ENCODE measurements at regions not wholly inside any gene's neighbourhood (a gene's known extent, or its start where the extent isn't known, plus 50 kb on each side); places are given as distances from the start of the nearest gene placed in this dataset.

GRCh38 chr6:90983462-90983861, 396.6 kb upstream of the MAP3K7 start:
- DNase-seq: no peak

GRCh38 chr6:90982581-90982980, 395.7 kb upstream of the MAP3K7 start:
- DNase-seq: no peak

DNA sequence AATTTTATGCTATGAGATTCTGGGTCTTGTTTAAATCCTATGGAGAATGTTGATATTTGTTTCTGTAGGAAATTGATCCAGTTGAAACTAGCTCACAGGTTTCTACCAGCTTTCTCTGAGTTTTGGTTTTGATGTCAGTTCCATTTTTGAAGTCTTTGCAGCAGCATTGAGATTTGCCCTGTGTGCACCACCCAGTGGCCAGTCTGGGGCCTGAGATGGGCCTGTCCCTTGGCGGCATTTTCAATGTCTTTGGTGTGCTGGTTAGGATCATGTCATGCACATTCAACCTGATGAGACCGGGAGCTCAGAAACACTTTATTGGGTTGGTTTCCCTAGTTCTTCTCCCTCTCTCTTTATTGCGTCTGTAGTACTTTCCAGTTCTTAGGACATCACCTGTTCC, 395.2 kb upstream of the MAP3K7 start:
- DNase-seq: no peak

DNA sequence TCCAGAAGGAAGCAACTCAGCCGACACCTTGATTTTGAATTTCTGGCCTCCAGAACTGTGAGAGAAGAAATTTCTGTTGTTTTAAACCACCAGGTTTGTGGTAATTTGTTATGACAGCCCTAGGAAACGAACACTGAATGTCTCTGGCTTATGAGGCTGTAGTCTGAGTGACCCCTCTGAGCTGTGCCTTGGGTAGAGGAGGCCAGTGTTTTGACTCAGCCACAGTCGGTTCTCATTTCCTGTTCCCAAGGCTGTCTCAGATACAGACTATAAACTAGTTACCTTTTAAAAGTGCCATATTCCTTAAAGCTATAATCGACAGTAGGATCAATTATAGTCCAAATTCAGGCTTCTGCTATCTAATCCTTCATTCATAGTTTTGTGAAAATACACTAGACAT, 391.2 kb upstream of the MAP3K7 start:
- DNase-seq: no peak

- DNase-seq: no peak
These were observed 390.6 kb upstream of the MAP3K7 start for GRCh38 chr6:90977513-90977912.

GRCh38 chr6:90976341-90976740, 389.5 kb upstream of the MAP3K7 start:
- no peak for DNase-seq

DNA sequence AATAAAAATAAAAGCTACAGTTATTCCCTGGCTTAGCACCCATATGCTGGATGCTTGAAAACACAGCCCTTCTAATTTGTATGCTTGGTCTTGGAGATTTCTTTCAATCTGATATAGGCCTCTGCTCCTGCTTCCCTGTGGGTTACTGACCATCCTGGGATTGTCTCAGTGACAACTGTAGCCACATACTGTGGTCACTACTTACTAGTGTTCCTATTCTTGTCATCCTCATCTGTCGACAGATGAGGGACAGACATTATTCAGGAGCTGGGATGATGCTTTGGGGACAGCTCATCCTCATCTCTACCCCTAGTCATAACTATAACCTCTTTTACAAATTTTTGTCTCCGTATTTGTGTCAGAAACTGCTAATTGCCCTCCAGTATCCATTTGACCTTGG, 388.9 kb upstream of the MAP3K7 start:
- DNase-seq: no peak

DNA sequence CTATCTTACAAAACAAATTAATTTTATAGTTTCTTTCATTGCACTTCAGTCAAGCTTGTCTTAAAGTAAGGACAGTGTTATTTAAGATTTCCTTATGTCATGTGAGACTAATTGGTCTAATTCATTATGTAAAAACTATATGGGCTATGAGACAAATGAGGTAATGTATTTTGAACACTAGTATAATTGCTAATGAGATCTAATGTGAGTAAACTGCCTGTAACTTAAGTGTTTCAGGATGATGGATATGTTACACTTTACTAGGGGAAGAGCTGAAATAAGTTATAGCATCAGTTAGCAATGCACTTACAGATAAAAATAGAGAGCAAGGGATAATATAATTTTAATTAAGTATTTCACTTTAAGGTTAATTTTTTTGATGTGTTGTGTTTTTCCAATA, 386.3 kb upstream of the MAP3K7 start:
- DNase-seq: no peak

GRCh38 chr6:90970672-90971071, 383.8 kb upstream of the MAP3K7 start:
- DNase-seq: no peak

- DNase-seq: no peak
These were observed 380.6 kb upstream of the MAP3K7 start for GRCh38 chr6:90967471-90967870.

- DNase-seq: no peak
These were observed 373.5 kb upstream of the MAP3K7 start for GRCh38 chr6:90960324-90960723.

- DNase-seq: no peak
These were observed 368.4 kb upstream of the MAP3K7 start for GRCh38 chr6:90955246-90955645.

DNA sequence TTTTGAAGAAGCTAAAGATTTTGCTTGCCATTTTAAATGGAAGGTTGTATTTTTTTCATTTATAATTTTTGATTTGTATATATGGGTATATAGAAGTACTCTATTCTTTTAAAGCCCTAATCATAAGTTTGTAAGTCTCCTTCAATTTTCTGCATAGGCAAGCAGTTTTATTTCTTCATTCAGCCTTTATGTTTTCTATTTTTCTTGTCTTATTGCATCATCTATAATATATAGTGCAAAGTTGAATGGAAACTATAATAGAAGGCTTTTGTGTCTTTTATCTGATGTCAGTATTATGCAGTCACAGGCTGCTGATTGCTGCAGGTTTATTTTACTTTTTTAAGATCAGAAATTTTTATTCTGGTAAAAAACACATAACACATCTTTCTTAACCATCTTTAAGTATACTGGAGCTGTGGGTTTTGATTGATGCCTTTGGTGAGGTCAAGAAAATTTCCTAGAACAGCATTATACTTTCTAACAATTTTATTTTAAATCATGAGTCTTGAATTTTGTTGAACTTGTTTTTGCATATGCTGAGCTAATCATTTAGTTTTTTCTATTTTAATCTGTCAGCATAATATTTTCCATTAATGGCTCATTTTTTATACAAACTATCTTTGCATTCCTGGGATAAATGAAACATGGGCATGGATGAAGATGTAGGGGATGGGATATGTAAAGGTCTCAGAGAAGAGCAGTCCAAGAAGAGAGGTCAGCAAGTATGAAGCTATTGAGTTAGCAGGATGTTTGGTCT, 366.7 kb upstream of the MAP3K7 start:
- no peak for DNase-seq

DNA sequence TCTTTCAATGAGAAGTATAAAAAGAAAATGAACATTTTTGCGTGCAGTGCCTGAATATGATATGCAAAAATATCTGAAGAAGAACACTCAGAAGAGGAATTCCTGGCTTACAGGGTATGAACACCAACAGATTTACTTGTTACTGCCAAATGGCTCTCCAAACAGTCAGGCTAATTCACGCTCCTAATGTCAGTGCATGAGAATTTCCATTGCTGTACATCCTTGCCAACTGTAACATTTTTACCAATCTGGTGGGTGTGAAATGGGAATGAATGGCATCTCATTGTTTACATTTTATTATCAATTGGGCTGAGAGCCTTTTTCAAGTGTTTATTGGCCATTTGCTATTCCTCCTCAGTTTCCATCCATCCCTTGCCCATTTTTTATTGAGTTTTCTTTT, 365.3 kb upstream of the MAP3K7 start:
- DNase-seq: no peak

GRCh38 chr6:90948540-90948939, 361.7 kb upstream of the MAP3K7 start:
- DNase-seq: no peak

DNA sequence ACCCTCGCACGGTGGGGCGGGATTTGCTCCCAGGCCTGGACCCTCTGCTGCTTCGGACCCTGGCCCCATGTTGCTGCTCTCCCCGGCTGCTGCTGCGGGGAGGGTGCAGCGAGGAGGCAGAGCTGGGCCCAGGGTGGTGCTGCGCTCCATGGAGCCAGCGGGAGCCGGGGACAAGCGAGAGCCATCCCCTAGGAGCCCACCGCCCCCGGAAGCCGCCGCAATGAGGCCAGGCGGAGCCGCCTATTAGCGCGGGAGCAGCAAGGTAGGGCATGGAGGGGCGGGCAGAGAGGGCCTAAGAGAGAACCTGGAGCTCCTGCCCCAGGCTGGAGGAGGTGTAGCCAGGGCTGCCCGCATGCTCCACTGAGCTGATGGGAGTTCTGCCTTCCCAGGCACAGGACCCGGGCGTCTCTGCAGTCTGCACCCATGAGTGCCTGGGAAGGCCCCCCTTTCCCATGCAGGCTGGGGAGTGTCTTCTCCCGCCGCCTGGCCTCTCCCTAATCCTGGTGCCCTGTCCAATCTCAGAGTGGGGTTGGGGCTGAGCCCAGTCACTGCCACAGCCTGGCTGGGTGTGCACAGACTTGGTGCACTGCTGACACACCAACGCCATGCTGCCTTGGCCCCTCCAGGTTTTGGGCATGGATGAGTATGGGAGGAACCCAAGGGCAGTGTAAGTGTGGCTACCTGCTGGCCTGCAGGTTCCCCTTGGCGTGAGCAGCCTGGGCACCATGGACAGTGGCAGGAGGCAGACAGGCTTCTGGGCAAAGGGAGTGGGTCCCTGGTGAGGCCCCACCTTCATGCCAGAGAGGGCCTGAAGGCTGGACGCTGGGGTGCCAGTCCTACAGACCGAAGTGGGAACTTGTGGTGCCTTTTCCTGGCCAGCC, 360.6 kb upstream of the MAP3K7 start:
- no peak for DNase-seq

DNA sequence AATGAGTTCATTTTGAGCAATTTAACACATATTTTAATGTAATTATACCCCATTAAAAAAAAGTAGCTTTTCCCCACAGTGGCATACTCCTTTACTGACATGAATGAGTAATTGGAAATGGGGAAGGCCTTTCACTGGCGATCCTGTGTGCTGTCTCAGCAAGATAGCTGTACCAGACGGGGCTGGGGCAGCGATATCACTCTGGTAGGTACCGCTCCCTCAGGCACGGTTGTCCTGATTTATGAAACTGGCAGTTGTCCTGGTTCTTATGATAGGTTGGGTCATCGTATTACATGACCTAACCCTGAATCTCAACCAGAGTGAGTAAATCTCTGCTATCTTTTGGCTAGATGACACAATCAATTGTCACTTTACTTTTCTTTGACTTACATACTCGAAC, 355.0 kb upstream of the MAP3K7 start:
- DNase-seq: no peak

GRCh38 chr6:90940812-90941481, 354.1 kb upstream of the MAP3K7 start:
- DNase-seq: peak; percentile 66

- no peak for DNase-seq
These were observed 353.0 kb upstream of the MAP3K7 start for GRCh38 chr6:90939906-90940305.

DNA sequence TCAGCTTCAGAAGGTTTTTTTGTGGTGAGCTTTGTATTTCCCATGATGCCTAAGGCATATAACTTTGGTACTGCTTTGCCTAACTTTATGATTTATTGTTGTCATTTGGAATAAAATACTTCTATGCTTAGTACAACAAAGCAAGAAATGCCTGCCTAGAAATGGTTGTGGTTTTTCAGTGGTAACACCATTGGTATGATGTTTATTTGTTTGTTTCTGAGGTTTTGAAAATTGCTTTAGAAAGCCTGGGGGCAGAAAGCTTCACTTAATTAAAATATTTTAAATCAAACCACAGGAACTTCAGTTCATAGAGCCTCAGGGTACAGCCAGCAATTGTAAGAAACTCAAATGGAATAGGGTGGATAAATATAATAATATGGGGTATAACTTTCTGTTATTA, 351.2 kb upstream of the MAP3K7 start:
- DNase-seq: no peak

DNA sequence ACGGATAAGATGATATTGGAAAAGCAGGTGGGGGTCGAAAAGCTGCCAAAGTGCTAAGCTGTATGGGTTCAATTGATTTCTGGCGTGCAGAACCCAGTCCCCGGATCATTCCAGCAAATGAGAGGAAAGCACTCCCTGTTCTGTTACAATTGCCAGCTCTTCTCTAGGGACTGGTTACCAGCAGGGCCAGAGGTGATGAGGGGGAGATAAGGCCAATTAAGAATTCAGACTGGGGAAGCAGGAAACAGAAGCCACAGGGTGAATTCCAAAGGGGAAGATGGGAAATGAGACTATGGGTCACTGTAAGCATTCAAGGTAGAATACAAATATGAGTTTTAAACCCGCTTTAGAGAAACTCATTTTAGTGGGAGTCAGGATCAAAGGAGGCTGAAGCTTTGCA, 349.4 kb upstream of the MAP3K7 start:
- no peak for DNase-seq

- DNase-seq: no peak
These were observed 348.1 kb upstream of the MAP3K7 start for GRCh38 chr6:90934966-90935365.

DNA sequence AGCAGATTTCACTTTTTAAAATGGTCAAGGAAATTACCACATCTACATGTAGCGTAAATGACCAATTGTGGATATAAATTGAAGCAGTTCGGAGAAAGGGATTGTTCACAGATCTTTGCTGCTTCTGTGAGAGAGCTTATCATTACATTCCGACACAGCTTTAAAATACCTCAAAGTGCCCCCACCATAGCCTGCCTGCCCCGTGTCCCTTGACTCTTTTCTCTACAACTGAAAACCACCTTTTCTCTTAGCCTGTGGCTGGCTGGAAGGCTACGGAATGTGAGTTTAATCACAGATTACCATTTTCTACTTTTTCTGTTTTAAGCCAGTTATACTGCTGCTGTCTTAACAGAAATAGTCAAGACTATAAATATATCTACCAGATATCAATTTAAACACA, 347.2 kb upstream of the MAP3K7 start:
- no peak for DNase-seq

- DNase-seq: no peak
These were observed 345.5 kb upstream of the MAP3K7 start for GRCh38 chr6:90932351-90932750.
